HCT116 (cell line): ENCODE measurements at regions not wholly inside any gene's neighbourhood (a gene's known extent, or its start where the extent isn't known, plus 50 kb on each side); places are given as distances from the start of the nearest gene placed in this dataset.

Experiments
- ATAC-seq: fragments of 200-7000 bp; cut with Tn5 transposase; 2 replicates; pipeline ENCODE4 v1.9.1; 2020; ENCODE audit warnings: mild to moderate bottlenecking, moderate library complexity
- BruUV-seq: library from RNA; stranded (reverse); fragments of 400-500 nt; replicated peaks from 2 replicates; lab custom pipeline; 2021; lab: Mats Ljungman, UMichigan
- CTCF ChIA-PET: fragments of 300-600 bp; sonication (Branson Sonifier 250); formaldehyde crosslinking; loops from one replicate; lab custom pipeline; 2021; ENCODE audit warnings: antibody characterized with exemption; lab: Charles Lee
- POLR2A ChIA-PET: fragments of 300-600, 350-600 bp; sonication (Branson Sonifier 250); formaldehyde crosslinking; loops from one replicate; lab custom pipeline; 2021; ENCODE audit warnings: antibody characterized with exemption; lab: Charles Lee
- RAD21 ChIA-PET, 2 experiments: fragments of 300-600 bp; sonication (Branson Sonifier 250); formaldehyde crosslinking; loops; one replicate each; lab custom pipeline; 2023; ENCODE audit warnings: low total read pairs in 2 of 2; ENCODE audit not compliant: uncharacterized antibody in 2 of 2, unreplicated experiment in 2 of 2, low non-redundant PET in 1 of 2; lab: Charles Lee
- DNase-seq: peaks from one replicate; pipeline ENCODE4 v3.0.0-alpha.2; 2010; ENCODE audit warnings: low read depth, low spot score
- H2AFZ ChIP-seq: fragments of 200-600 bp; shearing (Covaris generic), sonication (generic); 2 replicates; pipeline ENCODE4 v1.6.1; 2017; ENCODE audit warnings: low read depth, mixed run types, mixed read lengths, antibody characterized with exemption, low read length; ENCODE audit not compliant: poor library complexity, severe bottlenecking
- H3K27ac ChIP-seq: 2 replicates; pipeline ENCODE4 v1.5.1; 2012; ENCODE audit warnings: low read depth, low read length
- H3K27me3 ChIP-seq: fragments of 200-600 bp; sonication (generic); 2 replicates; pipeline ENCODE4 v1.6.1; 2016; ENCODE audit warnings: mixed run types, low read length, mixed read lengths; ENCODE audit not compliant: insufficient read depth
- H3K36me3 ChIP-seq, 2 experiments: fragments of 200-500 bp in 1 of 2; fragments of 200-600 bp in 1 of 2; sonication (Bioruptor generic) in 1 of 2; sonication (generic) in 1 of 2; 2 replicates each; pipeline versions ENCODE4 v1.5.1 to v1.6.1; 2014 to 2016; ENCODE audit warnings: low read length in 2 of 2, inconsistent platforms in 1 of 2, mixed read lengths in 1 of 2, mixed run types in 1 of 2; ENCODE audit not compliant: insufficient read depth in 2 of 2, control insufficient read depth in 1 of 2
- H3K4me1 ChIP-seq, 2 experiments: fragments of 200-600 bp in 1 of 2; sonication (generic) in 1 of 2; 2 replicates each; pipeline versions ENCODE4 v1.5.1 to v1.6.1; 2012 to 2017; ENCODE audit warnings: low read length in 2 of 2, inconsistent platforms in 1 of 2, mild to moderate bottlenecking in 1 of 2, mixed read lengths in 1 of 2, mixed run types in 1 of 2, moderate library complexity in 1 of 2; ENCODE audit not compliant: insufficient read depth in 2 of 2, control insufficient read depth in 1 of 2
- H3K4me2 ChIP-seq: fragments of 200-600 bp; sonication (generic); 2 replicates; pipeline ENCODE4 v1.6.1; 2017; ENCODE audit warnings: mixed run types, low read length, mixed read lengths
- H3K4me3 ChIP-seq, 2 experiments: fragments of 200-600 bp in 1 of 2; sonication (generic) in 1 of 2; replicated peaks in 1 of 2; 2 replicates each; pipeline ENCODE4 v1.5.1; 2011 to 2016; ENCODE audit warnings: low read length in 2 of 2, control low read depth in 1 of 2, low read depth in 1 of 2, mild to moderate bottlenecking in 1 of 2, mixed read lengths in 1 of 2, mixed run types in 1 of 2
- H3K79me2 ChIP-seq: fragments of 200-600 bp; sonication (generic); 2 replicates; pipeline ENCODE4 v1.6.1; 2017; ENCODE audit warnings: mild to moderate bottlenecking, mixed run types, low read length, moderate library complexity, mixed read lengths; ENCODE audit not compliant: insufficient read depth
- H3K9ac ChIP-seq: fragments of 200-600 bp; sonication (generic); 2 replicates; pipeline ENCODE4 v1.6.1; 2016; ENCODE audit warnings: low read length, mixed read lengths
- H3K9me2 ChIP-seq: fragments of 200-600 bp; sonication (generic), shearing (Covaris generic); 2 replicates; pipeline ENCODE4 v1.6.1; 2017; ENCODE audit warnings: mixed run types, mild to moderate bottlenecking, moderate library complexity; ENCODE audit not compliant: insufficient read depth
- H3K9me3 ChIP-seq, 2 experiments: fragments of 200-500 bp in 1 of 2; fragments of 200-600 bp in 1 of 2; sonication (Bioruptor generic) in 1 of 2; sonication (generic) in 1 of 2; 2 replicates each; pipeline ENCODE4 v1.6.1; 2014 to 2017; ENCODE audit warnings: low read length in 2 of 2, mixed read lengths in 2 of 2, inconsistent platforms in 1 of 2, low read depth in 1 of 2, mild to moderate bottlenecking in 1 of 2, mixed run types in 1 of 2, moderate library complexity in 1 of 2; ENCODE audit not compliant: control insufficient read depth in 1 of 2, insufficient read depth in 1 of 2
- H4K20me1 ChIP-seq: fragments of 200-600 bp; sonication (generic), shearing (Covaris generic); 2 replicates; pipeline ENCODE4 v1.6.1; 2017; ENCODE audit warnings: mixed run types, mild to moderate bottlenecking, moderate library complexity; ENCODE audit not compliant: insufficient read depth
- CBX3 ChIP-seq: IDR thresholded peaks from 2 replicates; pipeline ENCODE4 v1.6.1; 2012; ENCODE audit warnings: low read depth
- EGR1 ChIP-seq: IDR thresholded peaks from 2 replicates; pipeline ENCODE4 v1.6.1; 2012; ENCODE audit warnings: low read depth
- ELF1 ChIP-seq: IDR thresholded peaks from 2 replicates; pipeline ENCODE4 v1.6.1; 2012; ENCODE audit warnings: low read depth, borderline replicate concordance
- EZH2 ChIP-seq: fragments of 200-600 bp; sonication (generic); IDR thresholded peaks from 2 replicates; pipeline ENCODE4 v1.6.1; 2017; ENCODE audit warnings: antibody characterized with exemption, mixed run types
- FOSL1 ChIP-seq: IDR thresholded peaks from 2 replicates; pipeline ENCODE4 v1.6.1; 2012; ENCODE audit warnings: low read depth
- JUND ChIP-seq: IDR thresholded peaks from 2 replicates; pipeline ENCODE4 v1.6.1; 2012
- POLR2AphosphoS5 ChIP-seq: IDR thresholded peaks from 2 replicates; pipeline ENCODE4 v1.6.1; 2011; ENCODE audit warnings: mild to moderate bottlenecking, low read depth, low read length, moderate library complexity
- SRF ChIP-seq: IDR thresholded peaks from 2 replicates; pipeline ENCODE4 v1.6.1; 2012; ENCODE audit warnings: low read depth
- TCF7L2 ChIP-seq: IDR thresholded peaks from 2 replicates; pipeline ENCODE4 v1.7.0; 2011; ENCODE audit warnings: borderline replicate concordance, inconsistent platforms; ENCODE audit not compliant: insufficient read depth, insufficient read length; ENCODE audit errors: extremely low read depth
- YY1 ChIP-seq: IDR thresholded peaks from 2 replicates; pipeline ENCODE4 v1.6.1; 2011; ENCODE audit warnings: low read length, low read depth, moderate library complexity, mild to moderate bottlenecking; ENCODE audit not compliant: insufficient replicate concordance; ENCODE audit errors: extremely low read depth
- ZBTB33 ChIP-seq: IDR thresholded peaks from 2 replicates; pipeline ENCODE4 v1.6.1; 2011; ENCODE audit warnings: mild to moderate bottlenecking, low read length, moderate library complexity; ENCODE audit not compliant: insufficient replicate concordance; ENCODE audit errors: extremely low read depth
- ZFX ChIP-seq: fragments of 450-650 bp; IDR thresholded peaks from 2 replicates; pipeline ENCODE4 v1.6.1; 2017
- intact Hi-C: fragments of 100-400 bp; cut with micrococcal nuclease; formaldehyde crosslinking; loops from 2 replicates; pipeline ENCODE4 v1.10.0; 2022
- TF ChIP-seq, protein P1 (sequence below): IDR thresholded peaks from 2 replicates; pipeline ENCODE4 v1.6.1; 2012; ENCODE audit warnings: low read depth

DNA sequence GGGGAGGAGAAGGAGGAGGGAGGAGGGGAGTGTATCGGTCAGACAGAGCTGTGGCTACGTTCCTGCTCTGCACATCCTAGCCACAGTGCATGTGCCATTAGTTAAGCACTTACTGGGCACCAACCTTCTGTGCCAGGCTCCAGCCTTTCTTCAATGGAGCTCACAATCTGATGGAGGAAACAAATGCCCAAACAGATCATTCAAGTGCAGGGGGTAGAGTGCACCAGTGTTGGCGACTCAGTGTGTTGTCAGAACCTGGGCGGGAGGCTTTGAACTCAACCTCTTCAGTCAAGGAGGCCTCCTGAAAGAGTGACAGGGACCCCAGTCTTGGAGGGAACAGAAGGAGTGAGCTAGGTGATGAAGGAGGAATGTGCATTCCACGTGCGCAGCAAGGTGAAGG lies 51.9 kb upstream of the SHB start:
- CTCF ChIA-PET = no interaction called here
- H3K4me3 ChIP-seq = no peak overlapping the region
- RAD21 ChIA-PET = no interaction called here
- H3K4me1 ChIP-seq = no peaks in the 10 kb centered on the region
- H3K27ac ChIP-seq = no peak overlapping the region
- POLR2A ChIA-PET = no interaction called here
- no peaks in the 10 kb centered on the region for H3K27me3 ChIP-seq
- H4K20me1 ChIP-seq = no peaks in the 10 kb centered on the region
- intact Hi-C loops = no loop called here
- ATAC-seq = no peak
- H3K4me2 ChIP-seq = no peak overlapping the region
- H3K9ac ChIP-seq = no peak overlapping the region
- H3K36me3 ChIP-seq = no peaks in the 10 kb centered on the region
- H3K79me2 ChIP-seq = no peaks in the 10 kb centered on the region
- no peaks in the 10 kb centered on the region for H3K9me3 ChIP-seq
- no TSS peak for BruUV-seq
- DNase-seq = no peak
- no peaks in the 10 kb centered on the region for H3K9me2 ChIP-seq
- no peak overlapping the region for H2AFZ ChIP-seq
- no peak for TF ChIP-seq EGR1
- TF ChIP-seq ZBTB33 = no peak
- TF ChIP-seq FOSL1 = no peak
- no peak for TF ChIP-seq SRF
- no peak for TF ChIP-seq YY1
- TF ChIP-seq ELF1 = no peak
- TF ChIP-seq, protein P1, sequence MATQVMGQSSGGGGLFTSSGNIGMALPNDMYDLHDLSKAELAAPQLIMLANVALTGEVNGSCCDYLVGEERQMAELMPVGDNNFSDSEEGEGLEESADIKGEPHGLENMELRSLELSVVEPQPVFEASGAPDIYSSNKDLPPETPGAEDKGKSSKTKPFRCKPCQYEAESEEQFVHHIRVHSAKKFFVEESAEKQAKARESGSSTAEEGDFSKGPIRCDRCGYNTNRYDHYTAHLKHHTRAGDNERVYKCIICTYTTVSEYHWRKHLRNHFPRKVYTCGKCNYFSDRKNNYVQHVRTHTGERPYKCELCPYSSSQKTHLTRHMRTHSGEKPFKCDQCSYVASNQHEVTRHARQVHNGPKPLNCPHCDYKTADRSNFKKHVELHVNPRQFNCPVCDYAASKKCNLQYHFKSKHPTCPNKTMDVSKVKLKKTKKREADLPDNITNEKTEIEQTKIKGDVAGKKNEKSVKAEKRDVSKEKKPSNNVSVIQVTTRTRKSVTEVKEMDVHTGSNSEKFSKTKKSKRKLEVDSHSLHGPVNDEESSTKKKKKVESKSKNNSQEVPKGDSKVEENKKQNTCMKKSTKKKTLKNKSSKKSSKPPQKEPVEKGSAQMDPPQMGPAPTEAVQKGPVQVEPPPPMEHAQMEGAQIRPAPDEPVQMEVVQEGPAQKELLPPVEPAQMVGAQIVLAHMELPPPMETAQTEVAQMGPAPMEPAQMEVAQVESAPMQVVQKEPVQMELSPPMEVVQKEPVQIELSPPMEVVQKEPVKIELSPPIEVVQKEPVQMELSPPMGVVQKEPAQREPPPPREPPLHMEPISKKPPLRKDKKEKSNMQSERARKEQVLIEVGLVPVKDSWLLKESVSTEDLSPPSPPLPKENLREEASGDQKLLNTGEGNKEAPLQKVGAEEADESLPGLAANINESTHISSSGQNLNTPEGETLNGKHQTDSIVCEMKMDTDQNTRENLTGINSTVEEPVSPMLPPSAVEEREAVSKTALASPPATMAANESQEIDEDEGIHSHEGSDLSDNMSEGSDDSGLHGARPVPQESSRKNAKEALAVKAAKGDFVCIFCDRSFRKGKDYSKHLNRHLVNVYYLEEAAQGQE = no peak
- TF ChIP-seq JUND = no peak
- TF ChIP-seq ZFX = no peak
- no peak for TF ChIP-seq CBX3
- TF ChIP-seq EZH2 = no peak
- TF ChIP-seq TCF7L2 = no peak
- TF ChIP-seq POLR2AphosphoS5 = no peak
